ENCODE measurements at regions not wholly inside any gene's neighbourhood (a gene's known extent, or its start where the extent isn't known, plus 50 kb on each side); places are given as distances from the start of the nearest gene placed in this dataset.

DNA sequence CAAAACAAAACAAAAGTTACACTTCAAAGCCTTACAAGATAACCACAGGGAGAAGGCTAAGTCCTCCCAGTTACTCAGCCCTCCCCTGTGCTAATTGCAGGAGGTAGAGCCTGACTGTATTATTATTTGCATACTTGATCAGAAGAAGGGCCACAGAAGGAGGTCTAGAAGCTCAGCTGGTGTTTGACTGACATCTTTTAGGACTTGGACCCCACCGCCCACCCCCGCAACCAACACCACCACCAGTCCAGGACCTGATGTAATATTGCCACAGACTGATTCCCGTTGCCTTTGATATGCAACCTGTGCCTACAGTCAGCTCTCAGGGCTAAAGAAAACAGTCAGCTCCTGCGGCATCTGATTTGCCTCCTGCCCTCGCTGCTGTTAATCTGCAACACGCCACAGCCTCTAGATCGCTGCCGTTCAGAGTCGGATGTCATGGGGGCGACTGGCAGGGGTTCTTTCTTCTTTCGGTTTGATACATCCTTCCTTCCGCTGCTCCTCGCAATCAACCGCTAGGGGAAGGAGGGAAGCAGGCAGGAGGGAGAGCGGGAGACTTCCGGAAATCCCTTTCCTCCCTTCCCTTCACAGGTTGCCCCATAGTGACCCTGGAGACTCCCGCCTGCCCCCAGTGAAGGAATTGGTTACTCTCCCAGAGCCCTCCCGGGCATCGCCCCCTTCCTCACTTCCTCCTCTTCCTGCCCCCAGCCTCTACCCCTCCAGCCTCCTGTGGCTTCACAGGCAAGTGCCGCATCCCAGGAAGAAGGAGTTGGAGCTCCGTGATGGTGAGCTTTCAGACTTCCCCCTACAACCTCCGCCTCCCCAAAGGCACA, 90.5 kb upstream of the SOX9 start:
- DNase-seq (ENCODE audit: low spot score in 2 of 2) = peak in 1 of 2 donors; percentile 64

DNA sequence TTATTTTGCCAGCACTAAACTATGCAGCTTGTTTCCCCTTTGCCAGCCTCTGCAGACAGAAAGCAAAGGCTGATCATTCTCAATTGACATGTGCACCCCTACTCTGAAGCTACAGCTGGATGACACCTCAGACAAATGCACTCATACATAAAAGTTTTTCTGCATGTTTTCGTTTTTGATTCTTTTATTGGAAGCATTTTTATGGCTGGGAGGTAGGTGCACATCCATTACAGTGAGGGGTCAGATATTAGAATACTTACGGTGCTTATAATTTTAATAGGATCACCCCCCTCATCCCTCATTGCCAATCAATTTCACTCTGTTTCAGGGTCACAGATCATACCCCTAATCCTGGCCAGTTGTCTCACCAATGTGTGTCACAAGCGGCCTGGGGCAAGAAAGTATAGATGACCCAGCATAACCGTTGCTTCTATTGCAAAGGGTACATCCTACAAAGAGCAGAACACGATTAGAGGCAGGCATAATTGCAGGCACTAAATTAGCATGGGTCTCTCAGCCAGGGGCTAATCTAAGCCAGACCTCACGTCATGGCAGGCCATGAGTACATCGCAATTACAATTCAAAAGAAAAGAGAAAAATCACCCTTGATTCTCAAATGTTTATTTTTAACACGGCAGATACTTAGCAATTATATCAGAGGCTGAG, 89.5 kb upstream of the SOX9 start:
- Histone ChIP-seq H3K9me3 (no peaks in the 10 kb centered on the region), H3K4me3 (no peak overlapping the region), H3K27ac (no peak overlapping the region), H3K27me3 (peaks cover 9% of the 10 kb centered on the region), H3K4me1 (peaks cover 16% of the 10 kb centered on the region), H3K36me3 (no peaks in the 10 kb centered on the region)
- no peak for DNase-seq (ENCODE audit: low spot score in 2 of 2)
- TF ChIP-seq POLR2AphosphoS5 (IDR thresholded peaks at IDR 0.05) (no peak), POLR2A (IDR thresholded peaks at IDR 0.05) (no peak), EP300 (IDR thresholded peaks at IDR 0.05) (no peak)
- TF ChIP-seq, protein P1, sequence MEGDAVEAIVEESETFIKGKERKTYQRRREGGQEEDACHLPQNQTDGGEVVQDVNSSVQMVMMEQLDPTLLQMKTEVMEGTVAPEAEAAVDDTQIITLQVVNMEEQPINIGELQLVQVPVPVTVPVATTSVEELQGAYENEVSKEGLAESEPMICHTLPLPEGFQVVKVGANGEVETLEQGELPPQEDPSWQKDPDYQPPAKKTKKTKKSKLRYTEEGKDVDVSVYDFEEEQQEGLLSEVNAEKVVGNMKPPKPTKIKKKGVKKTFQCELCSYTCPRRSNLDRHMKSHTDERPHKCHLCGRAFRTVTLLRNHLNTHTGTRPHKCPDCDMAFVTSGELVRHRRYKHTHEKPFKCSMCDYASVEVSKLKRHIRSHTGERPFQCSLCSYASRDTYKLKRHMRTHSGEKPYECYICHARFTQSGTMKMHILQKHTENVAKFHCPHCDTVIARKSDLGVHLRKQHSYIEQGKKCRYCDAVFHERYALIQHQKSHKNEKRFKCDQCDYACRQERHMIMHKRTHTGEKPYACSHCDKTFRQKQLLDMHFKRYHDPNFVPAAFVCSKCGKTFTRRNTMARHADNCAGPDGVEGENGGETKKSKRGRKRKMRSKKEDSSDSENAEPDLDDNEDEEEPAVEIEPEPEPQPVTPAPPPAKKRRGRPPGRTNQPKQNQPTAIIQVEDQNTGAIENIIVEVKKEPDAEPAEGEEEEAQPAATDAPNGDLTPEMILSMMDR (IDR thresholded peaks at IDR 0.05) = no peak
- 77% methylated on average over 8 of the region's 8 CpGs for WGBS

More for the DNA sequence above, 90.5 kb upstream of the SOX9 start:
- Histone ChIP-seq H3K27ac (peak overlapping the region; percentile 6), H3K36me3 (no peaks in the 10 kb centered on the region), H3K4me1 (peaks cover 16% of the 10 kb centered on the region), H3K27me3 (peaks cover 15% of the 10 kb centered on the region), H3K9me3 (no peaks in the 10 kb centered on the region), H3K4me3 (peak overlapping the region; percentile 56)
- TF ChIP-seq, protein P1 (IDR thresholded peaks at IDR 0.05) = peak in 1 of 2 donors; percentile 42
- no peak for TF ChIP-seq POLR2AphosphoS5 (IDR thresholded peaks at IDR 0.05)
- WGBS = 5% methylated on average over 19 of the region's 22 CpGs

DNA sequence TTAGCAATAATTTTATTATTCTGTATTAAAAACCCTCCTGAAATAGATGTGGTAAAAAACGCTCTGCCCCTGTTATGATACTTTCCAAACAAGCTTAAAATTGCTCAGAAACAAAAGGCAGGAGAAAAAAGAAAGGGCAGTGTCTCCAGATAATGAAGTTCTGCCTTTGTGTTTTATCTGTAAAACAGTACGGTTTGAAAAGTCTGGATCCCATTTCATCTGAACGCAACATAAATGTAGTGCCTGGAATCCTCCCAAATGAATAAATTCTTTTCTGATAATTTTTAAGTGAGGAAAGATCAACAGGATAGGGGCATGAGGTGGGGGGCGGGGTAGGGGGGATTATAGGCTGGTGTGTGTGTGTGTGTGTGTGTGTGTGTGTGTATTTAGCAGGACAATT, 87.5 kb upstream of the SOX9 start:
- 69% methylated on average over 4 of the region's 4 CpGs for WGBS
- Histone ChIP-seq H3K36me3 (no peaks in the 10 kb centered on the region), H3K4me1 (peaks cover 16% of the 10 kb centered on the region), H3K27ac (no peak overlapping the region), H3K9me3 (no peaks in the 10 kb centered on the region), H3K27me3 (no peaks in the 10 kb centered on the region), H3K4me3 (no peak overlapping the region)
- no peak for DNase-seq (ENCODE audit: low spot score in 2 of 2)
- TF ChIP-seq POLR2AphosphoS5 (IDR thresholded peaks at IDR 0.05) (no peak), POLR2A (IDR thresholded peaks at IDR 0.05) (no peak), EP300 (IDR thresholded peaks at IDR 0.05) (no peak)
- TF ChIP-seq, protein P1 (IDR thresholded peaks at IDR 0.05) = no peak

DNA sequence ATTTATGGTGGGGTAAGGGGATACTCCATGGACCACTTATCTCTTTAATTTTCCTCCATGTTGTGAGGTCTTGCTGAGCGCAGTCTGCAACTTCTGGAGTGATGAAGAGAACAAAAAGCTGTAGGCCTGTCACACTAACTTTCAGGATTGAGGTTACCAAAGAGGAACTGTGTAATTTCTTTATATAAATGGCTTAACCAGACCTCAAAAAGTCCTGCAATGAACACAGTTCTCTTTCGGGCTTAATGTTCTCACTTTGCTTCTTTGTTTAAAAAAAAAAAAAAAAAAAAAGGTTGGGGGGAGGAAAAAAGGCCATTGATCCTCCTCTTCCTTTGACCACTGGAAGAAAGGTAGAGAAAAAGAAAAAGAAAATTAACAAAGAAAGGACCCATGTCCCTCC, 86.8 kb upstream of the SOX9 start:
- WGBS = 90% methylated on average over 2 of the region's 2 CpGs
- no peaks in the 10 kb centered on the region for H3K27me3 ChIP-seq
- DNase-seq (ENCODE audit: low spot score in 2 of 2) = no peak
- no peaks in the 10 kb centered on the region for H3K9me3 ChIP-seq
- no peaks in the 10 kb centered on the region for H3K36me3 ChIP-seq
- no peak overlapping the region for H3K4me3 ChIP-seq
- TF ChIP-seq POLR2A (IDR thresholded peaks at IDR 0.05) (no peak), EP300 (IDR thresholded peaks at IDR 0.05) (no peak), POLR2AphosphoS5 (IDR thresholded peaks at IDR 0.05) (no peak)
- TF ChIP-seq, protein P1 (IDR thresholded peaks at IDR 0.05) = no peak
- H3K27ac ChIP-seq = no peak overlapping the region
- peaks cover 16% of the 10 kb centered on the region for H3K4me1 ChIP-seq

DNA sequence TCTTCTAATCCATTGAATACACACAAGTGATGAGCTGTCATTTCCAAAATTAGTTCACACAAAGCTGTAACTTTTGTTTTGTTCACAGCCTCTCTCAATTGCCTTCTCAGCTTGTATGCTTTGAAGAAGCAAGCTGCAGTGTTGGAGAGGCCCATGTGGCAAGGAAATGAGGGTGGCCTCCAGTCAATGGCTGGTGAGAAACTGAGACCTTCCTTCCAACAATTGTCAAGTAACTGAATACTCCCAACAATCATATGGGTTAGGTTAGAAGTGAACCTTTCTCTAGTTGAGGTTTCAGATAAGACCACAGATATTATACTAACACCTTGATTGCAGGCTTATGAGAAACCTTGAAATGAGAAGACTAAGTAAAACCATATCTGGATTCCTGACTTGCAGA, 82.4 kb upstream of the SOX9 start:
- H3K4me1 ChIP-seq = no peaks in the 10 kb centered on the region
- H3K4me3 ChIP-seq = no peak overlapping the region
- H3K9me3 ChIP-seq = no peaks in the 10 kb centered on the region
- DNase-seq (ENCODE audit: low spot score in 2 of 2) = no peak
- H3K27ac ChIP-seq = no peak overlapping the region
- no peaks in the 10 kb centered on the region for H3K27me3 ChIP-seq
- TF ChIP-seq EP300 (IDR thresholded peaks at IDR 0.05) = no peak
- no peaks in the 10 kb centered on the region for H3K36me3 ChIP-seq
